ENCODE measurements at regions not wholly inside any gene's neighbourhood (a gene's known extent, or its start where the extent isn't known, plus 50 kb on each side); places are given as distances from the start of the nearest gene placed in this dataset.
A peak's percentile ranks its signal among the peaks of the same experiment; 100 is the strongest.
"Not testable (repeated sequence)": the region's sequence is repeated elsewhere in the genome, so short reads cannot be mapped to it uniquely, and the experiment has no call there.

GRCh38 chr4:152190907-152191306 lies 345.0 kb downstream of the FBXW7 start:
- no peak for DNase-seq

GRCh38 chr4:152189451-152190179 lies 346.3 kb downstream of the FBXW7 start:
- DNase-seq, result no peak

GRCh38 chr4:152188801-152189200 lies 347.1 kb downstream of the FBXW7 start:
- DNase-seq, result no peak

DNA sequence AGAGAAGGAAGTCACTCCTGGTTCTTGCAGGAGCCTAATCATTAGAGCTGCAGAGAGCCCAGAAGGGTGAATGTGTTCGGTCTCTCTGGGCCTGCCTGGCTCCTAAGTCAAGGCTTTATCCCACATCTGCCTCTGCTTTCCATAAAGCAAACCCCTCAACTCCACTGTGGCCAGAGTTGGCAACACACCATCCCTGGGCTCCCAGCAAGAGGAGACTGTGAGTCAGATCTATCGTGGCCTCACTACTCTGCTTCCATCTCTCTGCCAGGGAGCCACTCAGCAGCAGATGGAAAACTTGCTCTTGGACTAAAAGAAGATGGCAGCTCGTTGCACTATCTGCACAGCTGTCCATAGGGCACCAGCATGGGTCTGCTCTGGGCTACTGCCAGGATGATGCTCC lies 348.2 kb downstream of the FBXW7 start:
- no peak for DNase-seq

DNA sequence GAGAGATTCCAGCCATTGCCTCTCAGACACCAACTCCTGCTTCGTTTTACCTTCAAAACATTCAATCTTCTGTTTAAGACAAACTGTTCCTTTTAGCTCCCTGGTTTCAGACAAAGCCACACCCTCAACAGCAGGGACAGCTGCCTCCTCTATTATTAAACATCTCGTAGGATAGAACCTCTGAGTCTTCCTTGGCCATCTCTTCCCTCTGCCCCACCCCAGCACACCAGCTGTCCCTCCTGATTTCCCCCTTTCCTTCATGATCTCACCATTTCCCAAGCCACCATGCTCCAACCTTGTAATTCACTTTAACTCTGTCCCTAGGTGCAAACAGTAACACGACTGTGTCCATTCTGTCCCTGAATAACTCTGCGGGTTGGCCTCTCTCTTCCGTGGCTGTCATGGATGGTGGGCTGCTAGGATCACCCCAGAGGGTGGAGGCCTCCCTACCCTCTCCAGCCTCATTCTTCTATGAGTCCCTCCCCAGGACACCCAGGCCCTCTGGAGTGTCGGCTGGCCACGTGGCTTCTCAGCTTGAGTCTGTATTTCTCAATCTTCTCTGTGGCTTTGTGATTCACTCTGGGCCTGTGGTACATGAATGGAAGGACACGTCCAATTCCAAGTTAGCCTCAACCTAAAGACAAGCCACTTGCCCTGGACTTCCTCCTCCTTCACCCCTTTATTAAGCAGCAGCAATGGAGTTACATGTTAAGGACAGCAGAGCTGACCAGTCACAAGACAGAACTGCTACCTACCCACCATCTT lies 349.9 kb downstream of the FBXW7 start:
- peak; percentile 14 for DNase-seq

GRCh38 chr4:152181150-152181549 lies 354.7 kb downstream of the FBXW7 start:
- DNase-seq, result no peak

DNA sequence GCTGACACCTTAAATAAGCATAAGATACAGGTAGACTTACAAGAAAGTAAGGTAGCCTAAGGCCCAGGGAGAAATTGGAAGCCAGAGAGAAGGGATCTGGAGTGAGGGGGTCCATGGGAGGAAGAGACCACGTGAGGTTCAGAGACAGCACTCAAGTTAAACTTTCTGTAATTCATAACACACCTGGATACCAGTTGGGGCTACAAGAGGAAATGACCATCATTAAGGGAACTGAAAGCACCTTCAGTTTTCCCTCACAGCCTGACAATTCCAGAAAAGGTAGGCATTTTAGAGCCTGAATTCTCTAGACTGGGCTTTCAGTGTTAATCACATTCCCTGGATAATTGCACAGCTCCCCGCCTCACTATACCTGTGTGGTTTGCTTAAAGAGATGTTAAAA lies 355.5 kb downstream of the FBXW7 start:
- no peak for DNase-seq

- DNase-seq, result not testable (repeated sequence)
Measured at GRCh38 chr4:152177538-152177937, 358.4 kb downstream of the FBXW7 start.

- no peak for DNase-seq
Measured at GRCh38 chr4:152176627-152177214, 359.2 kb downstream of the FBXW7 start.

- DNase-seq, result no peak
Measured at GRCh38 chr4:152175586-152175985, 360.3 kb downstream of the FBXW7 start.

DNA sequence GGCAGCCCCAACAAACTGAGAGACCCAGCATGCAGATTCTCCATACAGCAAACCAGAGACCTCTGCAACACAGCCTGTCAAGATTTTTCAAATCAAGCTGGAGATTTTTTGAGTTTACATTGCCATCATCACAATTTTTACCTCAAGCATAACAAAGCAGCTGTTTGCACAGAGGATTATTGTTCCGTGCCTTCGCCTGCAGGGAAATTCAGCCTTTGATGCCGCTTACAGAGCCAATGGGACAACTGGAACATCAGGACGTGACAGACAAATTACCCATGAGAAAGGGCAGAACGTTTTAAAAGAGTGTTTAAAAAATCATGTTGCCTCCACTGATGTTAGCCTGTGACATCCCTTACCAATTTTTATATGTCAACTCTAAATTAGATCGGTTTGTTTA lies 363.7 kb downstream of the FBXW7 start:
- DNase-seq, result no peak

DNA sequence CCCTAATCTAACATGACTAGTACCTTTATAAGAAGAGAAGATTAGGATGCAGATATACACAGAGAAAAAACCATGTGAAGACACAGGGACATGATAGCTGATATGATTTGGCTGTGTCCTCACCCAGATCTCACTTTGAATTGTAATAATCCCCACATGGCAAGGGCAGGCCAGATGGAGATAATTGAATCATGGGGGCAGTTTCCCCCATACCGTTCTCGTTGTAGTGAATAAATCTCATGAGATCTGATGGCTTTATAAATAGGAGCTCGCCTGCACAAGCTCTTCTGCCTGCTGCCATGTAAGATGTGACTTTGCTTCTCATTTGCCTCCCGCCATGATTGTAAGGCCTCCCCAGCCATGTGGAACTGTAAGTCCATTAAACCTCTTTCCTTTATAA lies 364.3 kb downstream of the FBXW7 start:
- no peak for DNase-seq

GRCh38 chr4:152169683-152170082 lies 366.2 kb downstream of the FBXW7 start:
- no peak for DNase-seq

- no peak for DNase-seq
Measured at GRCh38 chr4:152168987-152169616, 366.8 kb downstream of the FBXW7 start.

GRCh38 chr4:152166567-152166966 lies 369.3 kb downstream of the FBXW7 start:
- no peak for DNase-seq

DNA sequence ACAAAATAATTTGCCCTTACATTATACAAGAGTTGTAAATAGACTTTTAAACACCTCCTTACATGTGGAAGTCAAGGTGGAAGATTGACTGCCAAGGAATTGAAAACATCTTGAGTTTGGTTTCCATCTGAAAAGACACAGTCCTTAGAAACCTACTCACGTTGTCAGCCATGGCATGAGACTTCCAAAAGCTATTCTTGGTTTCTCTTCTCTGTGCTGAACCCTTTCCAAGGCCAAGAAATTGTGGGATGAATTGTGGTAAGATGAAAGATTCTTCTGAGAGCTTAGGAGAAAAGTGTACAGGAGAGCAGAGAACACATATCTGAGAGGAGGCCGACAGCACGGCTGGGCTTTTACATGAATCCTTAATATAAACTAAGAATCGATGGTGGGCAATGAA lies 370.0 kb downstream of the FBXW7 start:
- no peak for DNase-seq

- no peak for DNase-seq
Measured at GRCh38 chr4:152165146-152165545, 370.7 kb downstream of the FBXW7 start.

DNA sequence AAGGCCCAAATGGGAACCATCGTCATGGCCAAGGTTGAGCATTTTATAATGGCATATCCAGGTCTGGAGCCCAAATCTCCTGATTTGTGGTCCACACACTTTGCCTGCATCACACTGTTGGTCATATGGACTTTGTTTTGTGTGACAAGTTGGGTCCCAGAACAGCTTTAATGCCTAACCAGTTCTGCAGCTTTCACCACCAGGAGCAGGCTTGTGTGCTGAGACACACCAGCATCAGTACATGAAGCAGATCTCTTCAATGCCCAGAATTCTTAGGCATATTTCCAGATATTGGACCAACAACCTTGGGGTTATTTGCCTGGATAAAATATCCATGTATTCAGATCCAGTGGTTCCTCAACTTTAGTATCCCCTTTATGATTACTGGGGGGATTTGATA lies 371.3 kb downstream of the FBXW7 start:
- no peak for DNase-seq

- DNase-seq, result no peak
Measured at GRCh38 chr4:152162331-152162697, 373.6 kb downstream of the FBXW7 start.

DNA sequence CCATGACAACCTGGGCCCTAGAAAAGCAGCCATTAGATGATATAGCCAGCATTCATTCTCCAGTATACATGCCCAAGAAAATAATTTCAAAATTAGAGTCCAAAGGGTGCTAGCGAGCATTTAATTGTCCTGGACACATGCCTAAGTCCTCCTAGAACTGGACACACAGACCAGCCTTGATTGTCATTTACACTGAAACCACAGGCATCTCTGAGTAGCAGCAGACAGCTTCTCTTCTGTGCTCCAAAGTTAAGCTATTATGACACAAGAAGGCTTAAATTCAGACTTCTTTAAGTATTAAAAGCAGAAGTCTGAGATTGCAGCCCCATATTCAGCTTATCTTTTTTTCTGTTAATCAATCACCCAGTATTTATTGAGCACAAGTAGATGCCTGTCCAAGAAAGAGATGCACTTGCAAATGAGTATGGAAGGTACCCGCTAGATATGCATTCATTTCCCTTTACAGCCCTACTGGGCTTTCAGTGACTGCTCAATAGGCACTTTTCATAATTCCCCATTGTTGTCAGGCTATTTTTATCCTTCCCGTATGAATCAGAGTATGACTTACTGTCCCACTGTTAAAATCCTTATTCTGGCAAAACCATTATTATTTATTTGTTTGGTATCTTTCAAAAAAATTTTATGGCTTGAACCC lies 374.1 kb downstream of the FBXW7 start:
- peak; percentile 51 for DNase-seq

DNA sequence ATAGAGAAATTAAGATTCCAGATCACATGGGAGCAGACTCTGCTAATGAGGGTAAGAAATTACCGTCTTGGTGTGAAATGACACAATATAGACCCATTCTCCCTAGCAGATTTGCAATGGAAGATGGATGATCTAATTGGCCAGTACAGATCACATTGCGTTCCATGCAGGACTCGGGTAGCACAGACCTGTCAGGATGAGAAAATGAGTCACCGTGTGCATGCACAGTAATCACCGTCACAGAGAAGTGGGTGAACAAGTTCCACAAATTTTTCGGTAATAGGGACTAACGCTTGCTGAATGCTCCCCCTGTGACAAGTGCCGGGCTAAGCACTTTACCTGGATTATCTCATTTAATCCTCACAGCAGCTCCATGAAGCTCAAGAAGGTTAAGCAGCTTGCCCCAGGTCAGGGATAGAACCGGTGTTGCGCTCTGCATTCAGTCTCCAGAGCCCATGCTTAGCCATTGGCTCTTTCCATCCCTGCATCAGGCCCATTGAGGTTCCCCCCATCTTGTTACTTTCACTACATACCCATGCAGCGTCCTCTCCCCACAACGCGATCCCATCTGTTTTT lies 375.6 kb downstream of the FBXW7 start:
- DNase-seq, result no peak

- DNase-seq, result no peak
Measured at GRCh38 chr4:152159773-152160172, 376.1 kb downstream of the FBXW7 start.

- DNase-seq, result no peak
Measured at GRCh38 chr4:152158225-152158624, 377.7 kb downstream of the FBXW7 start.
